SK-N-MC (cell line): ENCODE measurements at regions not wholly inside any gene's neighbourhood (a gene's known extent, or its start where the extent isn't known, plus 50 kb on each side); places are given as distances from the start of the nearest gene placed in this dataset.

Experiments used
- EZH2 ChIP-seq: fragments of 200-600 bp; sonication (generic); IDR thresholded peaks from one replicate; pipeline ENCODE4 v1.6.1; 2017; ENCODE audit warnings: antibody characterized with exemption
- POLR2AphosphoS5 ChIP-seq: IDR thresholded peaks from 2 replicates; pipeline ENCODE4 v1.6.1; 2012; ENCODE audit warnings: mild to moderate bottlenecking, low read depth, low read length, borderline replicate concordance

DNA sequence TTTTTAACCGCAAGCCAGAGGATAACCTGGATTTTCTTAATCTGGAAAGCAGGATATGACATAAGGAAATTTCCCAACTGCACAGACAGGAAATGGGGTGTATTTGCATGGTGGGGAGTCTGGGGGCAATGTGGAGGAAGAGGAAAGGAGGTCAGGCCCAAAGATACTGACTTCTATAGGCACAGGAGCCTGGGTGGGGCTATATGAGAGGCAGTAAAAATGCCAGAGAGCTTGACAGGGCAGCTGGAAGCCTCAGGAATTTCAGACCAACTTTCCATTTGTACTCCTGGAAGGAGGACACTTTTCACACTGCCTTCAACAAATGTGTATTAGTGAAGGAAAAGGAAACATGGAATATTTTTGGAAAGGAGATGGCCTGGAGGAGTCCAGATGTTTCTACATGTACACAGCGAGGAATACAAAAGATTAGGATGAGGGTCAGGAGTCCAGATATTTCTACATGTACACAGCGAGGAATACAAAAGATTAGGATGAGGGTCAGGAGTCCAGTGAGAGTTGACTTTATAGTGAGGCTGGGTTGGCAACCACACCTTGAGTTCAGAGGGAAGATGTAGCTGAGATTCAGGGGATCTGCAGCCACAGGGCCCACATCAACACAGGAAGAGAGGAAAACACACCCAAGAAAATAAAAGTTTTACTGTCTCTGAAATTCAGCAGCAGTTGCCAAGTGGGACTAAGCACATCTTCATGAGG lies 111.9 kb upstream of the PTPRG start:
- TF ChIP-seq EZH2: no peak
- TF ChIP-seq POLR2AphosphoS5: no peak
